ENCODE measurements at regions not wholly inside any gene's neighbourhood (a gene's known extent, or its start where the extent isn't known, plus 50 kb on each side); places are given as distances from the start of the nearest gene placed in this dataset.

- Histone ChIP-seq H3K27ac (ENCODE audit: low read length) (no peak overlapping the region), H3K4me3 (ENCODE audit: low read length) (no peak overlapping the region), H3K27me3 (ENCODE audit: control insufficient read depth, insufficient read depth, low read length) (no peaks in the 10 kb centered on the region), H3K4me1 (ENCODE audit: control insufficient read depth, insufficient read depth, low read length) (no peaks in the 10 kb centered on the region), H3K9me3 (ENCODE audit: control insufficient read depth, insufficient read depth, low read length) (no peaks in the 10 kb centered on the region), H3K36me3 (ENCODE audit: control insufficient read depth, insufficient read depth, low read length) (no peaks in the 10 kb centered on the region)
- Mint-ChIP-seq H3K4me1 (no peaks in the 10 kb centered on the region), H3K27ac (no peak overlapping the region), H3K4me3 (no peak overlapping the region), H3K27me3 (ENCODE audit: low read depth in 2 of 2) (peaks cover 25 to 38% of the 10 kb centered on the region in 2 donors), H3K36me3 (peaks cover 5% of the 10 kb centered on the region), H3K9me3 (no peaks in the 10 kb centered on the region)
- intact Hi-C loops (cut with micrococcal nuclease), result no loop called here
- WGBS (ENCODE audit: insufficient coverage), result 86% methylated on average over 7 of the region's 7 CpGs
- ATAC-seq, result no peak
- TF ChIP-seq, protein P1, sequence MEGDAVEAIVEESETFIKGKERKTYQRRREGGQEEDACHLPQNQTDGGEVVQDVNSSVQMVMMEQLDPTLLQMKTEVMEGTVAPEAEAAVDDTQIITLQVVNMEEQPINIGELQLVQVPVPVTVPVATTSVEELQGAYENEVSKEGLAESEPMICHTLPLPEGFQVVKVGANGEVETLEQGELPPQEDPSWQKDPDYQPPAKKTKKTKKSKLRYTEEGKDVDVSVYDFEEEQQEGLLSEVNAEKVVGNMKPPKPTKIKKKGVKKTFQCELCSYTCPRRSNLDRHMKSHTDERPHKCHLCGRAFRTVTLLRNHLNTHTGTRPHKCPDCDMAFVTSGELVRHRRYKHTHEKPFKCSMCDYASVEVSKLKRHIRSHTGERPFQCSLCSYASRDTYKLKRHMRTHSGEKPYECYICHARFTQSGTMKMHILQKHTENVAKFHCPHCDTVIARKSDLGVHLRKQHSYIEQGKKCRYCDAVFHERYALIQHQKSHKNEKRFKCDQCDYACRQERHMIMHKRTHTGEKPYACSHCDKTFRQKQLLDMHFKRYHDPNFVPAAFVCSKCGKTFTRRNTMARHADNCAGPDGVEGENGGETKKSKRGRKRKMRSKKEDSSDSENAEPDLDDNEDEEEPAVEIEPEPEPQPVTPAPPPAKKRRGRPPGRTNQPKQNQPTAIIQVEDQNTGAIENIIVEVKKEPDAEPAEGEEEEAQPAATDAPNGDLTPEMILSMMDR (IDR thresholded peaks at IDR 0.05), result no peak
- no peak for DNase-seq
Observed at GRCh38 chr5:172505845-172506244, 51.5 kb upstream of the SH3PXD2B start.

GRCh38 chr5:172505403-172505759, 51.1 kb upstream of the SH3PXD2B start:
- H3K27me3 Mint-ChIP-seq (ENCODE audit: low read depth in 2 of 2), result peaks cover 22 to 33% of the 10 kb centered on the region in 2 donors
- intact Hi-C loops (cut with micrococcal nuclease), result no loop called here
- peaks cover under 1% of the 10 kb centered on the region for H3K36me3 Mint-ChIP-seq
- H3K9me3 Mint-ChIP-seq, result no peaks in the 10 kb centered on the region
- no peak overlapping the region for H3K4me3 ChIP-seq (ENCODE audit: low read length)
- TF ChIP-seq, protein P1 (IDR thresholded peaks at IDR 0.05), result no peak
- no peaks in the 10 kb centered on the region for H3K36me3 ChIP-seq (ENCODE audit: control insufficient read depth, insufficient read depth, low read length)
- WGBS (ENCODE audit: insufficient coverage), result 88% methylated on average over 8 of the region's 8 CpGs
- H3K27ac ChIP-seq (ENCODE audit: low read length), result no peak overlapping the region
- no peaks in the 10 kb centered on the region for H3K9me3 ChIP-seq (ENCODE audit: control insufficient read depth, insufficient read depth, low read length)
- H3K4me1 ChIP-seq (ENCODE audit: control insufficient read depth, insufficient read depth, low read length), result no peaks in the 10 kb centered on the region
- no peak overlapping the region for H3K27ac Mint-ChIP-seq
- no peaks in the 10 kb centered on the region for H3K4me1 Mint-ChIP-seq
- DNase-seq (no peak), ATAC-seq (no peak)
- H3K4me3 Mint-ChIP-seq, result no peak overlapping the region
- H3K27me3 ChIP-seq (ENCODE audit: control insufficient read depth, insufficient read depth, low read length), result no peaks in the 10 kb centered on the region

DNA sequence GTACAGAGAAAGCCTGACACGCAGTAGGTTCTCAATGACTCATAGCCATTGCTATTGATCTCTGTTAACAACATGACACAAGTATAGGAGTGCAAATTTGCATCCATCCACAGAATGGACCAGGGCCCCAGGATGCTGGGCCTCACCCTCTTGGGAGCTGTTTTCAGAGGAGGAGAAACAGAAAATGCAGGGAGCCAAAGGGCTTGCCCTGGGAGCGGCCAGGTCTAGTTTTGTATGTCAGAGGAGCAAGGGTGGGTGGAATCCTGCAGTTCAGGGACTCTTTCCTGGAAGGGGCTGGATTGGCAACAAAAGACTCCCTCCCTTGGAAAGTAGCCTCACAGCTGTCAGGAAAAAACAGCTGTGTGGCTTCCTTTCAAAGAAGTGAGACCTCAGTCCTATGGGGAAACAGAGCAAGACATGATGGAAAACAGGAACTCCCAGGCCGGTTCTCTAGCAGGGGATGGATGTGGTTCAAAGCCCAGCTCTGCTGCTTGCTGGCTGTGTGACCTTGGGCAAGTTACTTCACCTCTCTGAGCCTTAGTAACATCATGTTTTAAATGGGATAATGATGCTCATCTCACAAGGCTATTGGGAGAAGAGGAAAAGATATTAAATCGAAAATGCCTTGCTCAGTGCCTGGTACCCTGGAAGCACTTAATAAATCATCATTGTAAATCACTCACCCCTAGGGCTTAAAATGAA, 50.5 kb upstream of the SH3PXD2B start:
- H3K27me3 Mint-ChIP-seq (ENCODE audit: low read depth in 2 of 2), result peaks cover 22 to 32% of the 10 kb centered on the region in 2 donors
- 74% methylated on average over 4 of the region's 4 CpGs for WGBS (ENCODE audit: insufficient coverage)
- H3K4me1 ChIP-seq (ENCODE audit: control insufficient read depth, insufficient read depth, low read length), result no peaks in the 10 kb centered on the region
- no peaks in the 10 kb centered on the region for H3K9me3 Mint-ChIP-seq
- H3K9me3 ChIP-seq (ENCODE audit: control insufficient read depth, insufficient read depth, low read length), result no peaks in the 10 kb centered on the region
- H3K4me1 Mint-ChIP-seq, result no peaks in the 10 kb centered on the region
- ATAC-seq, result no peak
- H3K27ac Mint-ChIP-seq, result no peak overlapping the region
- no peaks in the 10 kb centered on the region for H3K27me3 ChIP-seq (ENCODE audit: control insufficient read depth, insufficient read depth, low read length)
- TF ChIP-seq, protein P1 (IDR thresholded peaks at IDR 0.05), result no peak
- no peak overlapping the region for H3K4me3 ChIP-seq (ENCODE audit: low read length)
- no peak overlapping the region for H3K4me3 Mint-ChIP-seq
- DNase-seq, result no peak
- H3K36me3 ChIP-seq (ENCODE audit: control insufficient read depth, insufficient read depth, low read length), result no peaks in the 10 kb centered on the region
- intact Hi-C loops (cut with micrococcal nuclease), result no loop called here
- H3K27ac ChIP-seq (ENCODE audit: low read length), result no peak overlapping the region
- H3K36me3 Mint-ChIP-seq, result no peaks in the 10 kb centered on the region

Measured in natural killer cell (primary cell).